H1 (cell line): ENCODE measurements at regions not wholly inside any gene's neighbourhood (a gene's known extent, or its start where the extent isn't known, plus 50 kb on each side); places are given as distances from the start of the nearest gene placed in this dataset.

Source experiments
- JUN ChIP-seq: IDR thresholded peaks from 2 replicates; pipeline ENCODE4 v1.6.1; 2011; ENCODE audit warnings: low read depth, mild to moderate bottlenecking, improper control_type of control experiment, low read length
- JUND ChIP-seq: IDR thresholded peaks from 2 replicates; pipeline ENCODE4 v1.6.1; 2011; ENCODE audit warnings: mild to moderate bottlenecking, improper control_type of control experiment, low read length
- NANOG ChIP-seq: IDR thresholded peaks from 2 replicates; pipeline ENCODE4 v1.6.1; 2011; ENCODE audit warnings: low read length, low read depth, mild to moderate bottlenecking, inconsistent platforms; ENCODE audit not compliant: insufficient read depth, poor library complexity, severe bottlenecking
- POLR2A ChIP-seq, 2 experiments: IDR thresholded peaks; 1 replicate in 1 of 2; 2 replicates in 1 of 2; pipeline ENCODE4 v1.6.1; 2011; ENCODE audit warnings: low read depth in 2 of 2, low read length in 2 of 2, mild to moderate bottlenecking in 2 of 2; ENCODE audit errors: control extremely low read depth in 1 of 2
- RNF2 ChIP-seq: fragments of 200-900, 300-1000 bp; sonication (generic); IDR thresholded peaks from 2 replicates; pipeline ENCODE4 v1.7.1; 2016; ENCODE audit warnings: borderline replicate concordance, low read depth, mild to moderate bottlenecking, antibody characterized with exemption, low read length; ENCODE audit not compliant: poor library complexity, severe bottlenecking; ENCODE audit errors: missing control alignments
- SIX5 ChIP-seq: IDR thresholded peaks from 2 replicates; pipeline ENCODE4 v1.6.1; 2011; ENCODE audit warnings: mild to moderate bottlenecking, low read depth, low read length
- TCF12 ChIP-seq: IDR thresholded peaks from 2 replicates; pipeline ENCODE4 v1.6.1; 2011; ENCODE audit warnings: low read depth, mild to moderate bottlenecking, low read length

GRCh38 chr14:98743536-98743935, 528.5 kb downstream of the BCL11B start (continued):
- TF ChIP-seq RNF2 = no peak
- no peak for TF ChIP-seq TCF12
- TF ChIP-seq JUND = no peak
- no peak for TF ChIP-seq SIX5
- TF ChIP-seq NANOG = no peak
- no peak for TF ChIP-seq POLR2A (IDR thresholded peaks at IDR 0.05; ENCODE audit: control extremely low read depth in 1 of 2, low read depth in 2 of 2, low read length in 2 of 2)
- no peak for TF ChIP-seq JUN
